CD4-positive, alpha-beta T cell treated with Interleukin-17A for 1 hour (primary cell): ENCODE measurements at regions not wholly inside any gene's neighbourhood (a gene's known extent, or its start where the extent isn't known, plus 50 kb on each side); places are given as distances from the start of the nearest gene placed in this dataset.

Experiments
- DNase-seq: peaks from one replicate; pipeline ENCODE4 v3.0.0-alpha.2; 2020

GRCh38 chr9:14961372-14962068 lies 51.3 kb upstream of the FREM1 start:
- DNase-seq = no peak

- DNase-seq = no peak
Observed at GRCh38 chr9:14960881-14961280, 50.7 kb upstream of the FREM1 start.
